Omental fat pad (tissue), 3 donors: ENCODE measurements at regions not wholly inside any gene's neighbourhood (a gene's known extent, or its start where the extent isn't known, plus 50 kb on each side); places are given as distances from the start of the nearest gene placed in this dataset.

ENCODE experiments used
- ATAC-seq: fragments of 150-250 bp; one replicate; pipeline ENCODE4 v1.9.1; 2016; ENCODE audit warnings: mild to moderate bottlenecking, moderate library complexity; ENCODE audit not compliant: low FRiP score
- DNase-seq: peaks from one replicate; pipeline ENCODE4 v3.0.0-alpha.2; 2019; ENCODE audit warnings: low spot score
- TF ChIP-seq, protein P1 (sequence below), 3 donors: fragments of 450-650 bp; IDR thresholded peaks; one replicate each; pipeline ENCODE4 v1.5.1; 2016 to 2017; ENCODE audit warnings: antibody characterized with exemption in 3 of 3, mild to moderate bottlenecking in 3 of 3, moderate library complexity in 2 of 3

- TF ChIP-seq, protein P1, sequence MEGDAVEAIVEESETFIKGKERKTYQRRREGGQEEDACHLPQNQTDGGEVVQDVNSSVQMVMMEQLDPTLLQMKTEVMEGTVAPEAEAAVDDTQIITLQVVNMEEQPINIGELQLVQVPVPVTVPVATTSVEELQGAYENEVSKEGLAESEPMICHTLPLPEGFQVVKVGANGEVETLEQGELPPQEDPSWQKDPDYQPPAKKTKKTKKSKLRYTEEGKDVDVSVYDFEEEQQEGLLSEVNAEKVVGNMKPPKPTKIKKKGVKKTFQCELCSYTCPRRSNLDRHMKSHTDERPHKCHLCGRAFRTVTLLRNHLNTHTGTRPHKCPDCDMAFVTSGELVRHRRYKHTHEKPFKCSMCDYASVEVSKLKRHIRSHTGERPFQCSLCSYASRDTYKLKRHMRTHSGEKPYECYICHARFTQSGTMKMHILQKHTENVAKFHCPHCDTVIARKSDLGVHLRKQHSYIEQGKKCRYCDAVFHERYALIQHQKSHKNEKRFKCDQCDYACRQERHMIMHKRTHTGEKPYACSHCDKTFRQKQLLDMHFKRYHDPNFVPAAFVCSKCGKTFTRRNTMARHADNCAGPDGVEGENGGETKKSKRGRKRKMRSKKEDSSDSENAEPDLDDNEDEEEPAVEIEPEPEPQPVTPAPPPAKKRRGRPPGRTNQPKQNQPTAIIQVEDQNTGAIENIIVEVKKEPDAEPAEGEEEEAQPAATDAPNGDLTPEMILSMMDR (IDR thresholded peaks at IDR 0.05), result no peak
- ATAC-seq, result no peak
- no peak for DNase-seq
These were observed 383.3 kb upstream of the PKN2 start for GRCh38 chr1:88300752-88301263.

DNA sequence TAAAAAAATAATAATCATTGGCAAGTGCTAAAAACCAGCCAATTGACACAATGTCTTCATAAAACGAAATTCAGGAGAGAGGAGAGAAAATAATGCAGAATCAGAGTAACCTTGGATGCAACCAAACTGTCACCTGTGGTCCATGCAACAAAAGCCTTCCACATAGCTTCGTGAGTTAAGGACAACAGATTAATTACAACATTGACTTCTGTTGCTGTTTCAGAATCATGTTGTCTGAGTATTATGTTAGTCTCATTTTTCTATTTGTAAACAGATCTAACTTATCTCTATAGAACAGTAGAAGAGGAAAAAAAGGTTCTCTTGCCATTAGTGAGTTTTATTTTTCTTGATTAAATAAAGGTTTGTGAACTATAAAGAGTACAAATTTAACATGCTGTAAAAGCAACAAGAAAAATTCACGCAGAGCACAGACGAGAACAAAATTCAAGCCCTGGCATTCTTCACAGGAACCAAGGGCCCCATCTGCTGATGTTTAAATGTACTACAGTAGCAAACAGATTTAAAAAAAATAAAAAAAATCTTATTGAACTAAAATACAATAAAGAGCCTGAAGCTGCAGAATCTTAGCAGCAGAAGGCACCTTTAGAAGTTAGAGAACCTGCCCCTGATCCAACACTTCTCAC, 381.1 kb upstream of the PKN2 start:
- no peak for ATAC-seq
- DNase-seq, result no peak
- TF ChIP-seq, protein P1 (IDR thresholded peaks at IDR 0.05), result no peak

GRCh38 chr1:88311265-88311664, 372.8 kb upstream of the PKN2 start:
- TF ChIP-seq, protein P1 (IDR thresholded peaks at IDR 0.05), result no peak
- no peak for ATAC-seq
- no peak for DNase-seq

DNA sequence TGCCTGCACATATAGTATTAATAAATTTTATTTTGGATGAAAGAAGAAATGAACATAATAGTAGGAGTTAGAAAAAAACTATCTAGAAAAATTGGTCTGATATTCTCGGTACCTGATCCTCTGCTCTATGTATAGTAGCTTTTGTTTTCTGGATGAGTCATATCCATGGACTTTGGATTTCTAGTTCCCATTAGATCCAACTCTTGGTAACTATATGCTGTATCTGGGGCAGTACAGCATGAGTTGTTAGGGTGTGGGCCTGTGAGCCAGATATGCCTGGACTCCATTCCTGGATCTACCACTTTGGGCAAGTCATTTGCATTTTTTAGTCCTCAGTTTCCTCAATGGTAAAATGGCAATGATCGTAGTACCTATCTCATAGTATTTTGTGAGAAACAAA, 372.2 kb upstream of the PKN2 start:
- no peak for ATAC-seq
- no peak for DNase-seq
- TF ChIP-seq, protein P1 (IDR thresholded peaks at IDR 0.05), result no peak

GRCh38 chr1:88317396-88317795, 366.7 kb upstream of the PKN2 start:
- DNase-seq (no peak), ATAC-seq (no peak)
- TF ChIP-seq, protein P1 (IDR thresholded peaks at IDR 0.05), result no peak

DNA sequence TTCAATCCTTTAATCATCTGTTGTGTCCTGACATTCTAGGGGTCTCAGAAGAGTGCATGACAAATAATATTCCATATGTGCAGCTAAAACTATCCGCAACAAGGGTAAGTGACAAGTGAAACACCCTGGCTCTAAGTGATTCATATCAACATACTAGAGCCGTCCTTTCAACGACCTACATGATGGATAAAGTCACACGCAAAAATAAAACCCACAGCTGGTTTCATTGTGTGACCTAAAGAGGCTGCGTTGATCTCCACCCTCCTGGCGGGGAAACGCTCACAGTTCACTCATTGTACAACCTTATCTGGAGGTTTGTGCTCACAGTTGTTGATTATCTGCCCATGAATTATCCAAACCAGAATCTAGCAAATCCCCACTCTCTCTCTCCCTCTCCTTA, 365.3 kb upstream of the PKN2 start:
- ATAC-seq (no peak), DNase-seq (no peak)
- TF ChIP-seq, protein P1 (IDR thresholded peaks at IDR 0.05), result no peak

DNA sequence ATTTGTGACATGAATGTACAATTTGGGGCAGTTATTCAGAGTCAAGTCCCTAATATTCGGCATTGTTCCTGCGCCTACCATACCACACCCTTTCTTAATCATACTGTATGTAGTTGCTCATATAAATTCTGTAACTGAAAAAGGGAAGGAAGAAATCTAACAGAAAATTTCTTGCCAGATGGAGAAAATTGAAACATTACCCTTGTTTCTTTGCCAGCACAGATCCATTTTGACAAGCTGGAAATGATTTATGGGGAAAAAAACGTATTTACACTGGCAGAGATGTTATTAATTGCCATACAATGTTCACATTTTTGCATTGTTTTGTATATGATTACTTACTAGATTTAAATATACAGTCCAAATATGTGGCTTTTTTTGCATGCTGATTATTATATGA, 363.8 kb upstream of the PKN2 start:
- no peak for DNase-seq
- TF ChIP-seq, protein P1 (IDR thresholded peaks at IDR 0.05), result no peak
- ATAC-seq, result no peak
